ENCODE measurements at regions not wholly inside any gene's neighbourhood (a gene's known extent, or its start where the extent isn't known, plus 50 kb on each side); places are given as distances from the start of the nearest gene placed in this dataset.

- Mint-ChIP-seq H3K4me3 (no peak overlapping the region), H3K9me3 (peaks cover 7% of the 10 kb centered on the region), H3K36me3 (no peaks in the 10 kb centered on the region), H3K4me1 (no peaks in the 10 kb centered on the region), H3K27me3 (no peaks in the 10 kb centered on the region), H3K27ac (no peak overlapping the region)
- no peak for ATAC-seq
Measured at GRCh38 chr10:113431398-113432160, 121.3 kb upstream of the HABP2 start.

GRCh38 chr10:113433711-113434110, 119.1 kb upstream of the HABP2 start:
- peaks cover 7% of the 10 kb centered on the region for H3K9me3 Mint-ChIP-seq
- no peak overlapping the region for H3K4me3 Mint-ChIP-seq
- H3K27ac Mint-ChIP-seq: no peak overlapping the region
- no peaks in the 10 kb centered on the region for H3K36me3 Mint-ChIP-seq
- ATAC-seq: no peak
- H3K27me3 Mint-ChIP-seq: no peaks in the 10 kb centered on the region
- H3K4me1 Mint-ChIP-seq: no peaks in the 10 kb centered on the region

- H3K4me3 Mint-ChIP-seq: no peak overlapping the region
- H3K27me3 Mint-ChIP-seq: no peaks in the 10 kb centered on the region
- peaks cover 7% of the 10 kb centered on the region for H3K9me3 Mint-ChIP-seq
- no peak for ATAC-seq
- no peak overlapping the region for H3K27ac Mint-ChIP-seq
- H3K36me3 Mint-ChIP-seq: no peaks in the 10 kb centered on the region
- no peaks in the 10 kb centered on the region for H3K4me1 Mint-ChIP-seq
Measured at GRCh38 chr10:113434315-113434714, 118.5 kb upstream of the HABP2 start.

- H3K4me1 Mint-ChIP-seq: no peaks in the 10 kb centered on the region
- no peaks in the 10 kb centered on the region for H3K27me3 Mint-ChIP-seq
- H3K9me3 Mint-ChIP-seq: peaks cover 4% of the 10 kb centered on the region
- no peak overlapping the region for H3K27ac Mint-ChIP-seq
- no peak overlapping the region for H3K4me3 Mint-ChIP-seq
- no peaks in the 10 kb centered on the region for H3K36me3 Mint-ChIP-seq
- ATAC-seq: no peak
Measured at GRCh38 chr10:113434950-113435349, 117.9 kb upstream of the HABP2 start.

- no peaks in the 10 kb centered on the region for H3K27me3 Mint-ChIP-seq
- no peak overlapping the region for H3K27ac Mint-ChIP-seq
- no peak for ATAC-seq
- H3K9me3 Mint-ChIP-seq: no peaks in the 10 kb centered on the region
- H3K36me3 Mint-ChIP-seq: no peaks in the 10 kb centered on the region
- H3K4me1 Mint-ChIP-seq: no peaks in the 10 kb centered on the region
- no peak overlapping the region for H3K4me3 Mint-ChIP-seq
Measured at GRCh38 chr10:113435881-113436280, 117.0 kb upstream of the HABP2 start.

- no peaks in the 10 kb centered on the region for H3K36me3 Mint-ChIP-seq
- H3K27ac Mint-ChIP-seq: no peak overlapping the region
- ATAC-seq: no peak
- H3K9me3 Mint-ChIP-seq: no peaks in the 10 kb centered on the region
- no peaks in the 10 kb centered on the region for H3K4me1 Mint-ChIP-seq
- H3K4me3 Mint-ChIP-seq: no peak overlapping the region
- H3K27me3 Mint-ChIP-seq: no peaks in the 10 kb centered on the region
Measured at GRCh38 chr10:113436851-113437250, 116.0 kb upstream of the HABP2 start.

GRCh38 chr10:113438652-113439051, 114.2 kb upstream of the HABP2 start:
- no peak overlapping the region for H3K4me3 Mint-ChIP-seq
- no peaks in the 10 kb centered on the region for H3K9me3 Mint-ChIP-seq
- no peaks in the 10 kb centered on the region for H3K4me1 Mint-ChIP-seq
- H3K27me3 Mint-ChIP-seq: peaks cover 11% of the 10 kb centered on the region
- no peak for ATAC-seq
- H3K27ac Mint-ChIP-seq: no peak overlapping the region
- H3K36me3 Mint-ChIP-seq: no peaks in the 10 kb centered on the region

GRCh38 chr10:113441220-113441619, 111.6 kb upstream of the HABP2 start:
- H3K4me3 Mint-ChIP-seq: no peak overlapping the region
- no peaks in the 10 kb centered on the region for H3K9me3 Mint-ChIP-seq
- peaks cover 30% of the 10 kb centered on the region for H3K27me3 Mint-ChIP-seq
- no peaks in the 10 kb centered on the region for H3K36me3 Mint-ChIP-seq
- no peak for ATAC-seq
- H3K27ac Mint-ChIP-seq: no peak overlapping the region
- H3K4me1 Mint-ChIP-seq: no peaks in the 10 kb centered on the region

- no peaks in the 10 kb centered on the region for H3K36me3 Mint-ChIP-seq
- H3K27ac Mint-ChIP-seq: no peak overlapping the region
- no peak for ATAC-seq
- no peak overlapping the region for H3K4me3 Mint-ChIP-seq
- H3K27me3 Mint-ChIP-seq: peaks cover 30% of the 10 kb centered on the region
- no peaks in the 10 kb centered on the region for H3K4me1 Mint-ChIP-seq
- H3K9me3 Mint-ChIP-seq: no peaks in the 10 kb centered on the region
Measured at GRCh38 chr10:113441686-113442270, 111.1 kb upstream of the HABP2 start.

GRCh38 chr10:113442336-113442735, 110.5 kb upstream of the HABP2 start:
- no peak for ATAC-seq
- no peaks in the 10 kb centered on the region for H3K9me3 Mint-ChIP-seq
- H3K4me1 Mint-ChIP-seq: no peaks in the 10 kb centered on the region
- H3K27me3 Mint-ChIP-seq: peaks cover 30% of the 10 kb centered on the region
- no peak overlapping the region for H3K4me3 Mint-ChIP-seq
- H3K36me3 Mint-ChIP-seq: no peaks in the 10 kb centered on the region
- no peak overlapping the region for H3K27ac Mint-ChIP-seq

- no peaks in the 10 kb centered on the region for H3K9me3 Mint-ChIP-seq
- H3K36me3 Mint-ChIP-seq: no peaks in the 10 kb centered on the region
- H3K4me1 Mint-ChIP-seq: no peaks in the 10 kb centered on the region
- H3K27ac Mint-ChIP-seq: no peak overlapping the region
- H3K27me3 Mint-ChIP-seq: peaks cover 30% of the 10 kb centered on the region
- no peak for ATAC-seq
- H3K4me3 Mint-ChIP-seq: no peak overlapping the region
Measured at GRCh38 chr10:113443141-113443925, 109.5 kb upstream of the HABP2 start.

GRCh38 chr10:113444766-113445365, 108.0 kb upstream of the HABP2 start:
- no peak for ATAC-seq
- Mint-ChIP-seq H3K27ac (no peak overlapping the region), H3K4me1 (no peaks in the 10 kb centered on the region), H3K36me3 (no peaks in the 10 kb centered on the region), H3K27me3 (peaks cover 37% of the 10 kb centered on the region), H3K9me3 (no peaks in the 10 kb centered on the region), H3K4me3 (no peak overlapping the region)

GRCh38 chr10:113445736-113446135, 107.1 kb upstream of the HABP2 start:
- Mint-ChIP-seq H3K4me3 (no peak overlapping the region), H3K27me3 (peaks cover 46% of the 10 kb centered on the region), H3K36me3 (no peaks in the 10 kb centered on the region), H3K4me1 (no peaks in the 10 kb centered on the region), H3K9me3 (no peaks in the 10 kb centered on the region), H3K27ac (no peak overlapping the region)
- no peak for ATAC-seq

GRCh38 chr10:113446739-113447138, 106.1 kb upstream of the HABP2 start:
- no peaks in the 10 kb centered on the region for H3K36me3 Mint-ChIP-seq
- H3K4me1 Mint-ChIP-seq: no peaks in the 10 kb centered on the region
- H3K27ac Mint-ChIP-seq: no peak overlapping the region
- no peak for ATAC-seq
- peaks cover 50% of the 10 kb centered on the region for H3K27me3 Mint-ChIP-seq
- no peaks in the 10 kb centered on the region for H3K9me3 Mint-ChIP-seq
- H3K4me3 Mint-ChIP-seq: no peak overlapping the region

GRCh38 chr10:113447278-113447677, 105.6 kb upstream of the HABP2 start:
- H3K4me1 Mint-ChIP-seq: no peaks in the 10 kb centered on the region
- H3K36me3 Mint-ChIP-seq: no peaks in the 10 kb centered on the region
- peaks cover 50% of the 10 kb centered on the region for H3K27me3 Mint-ChIP-seq
- no peak overlapping the region for H3K4me3 Mint-ChIP-seq
- no peak for ATAC-seq
- no peak overlapping the region for H3K27ac Mint-ChIP-seq
- H3K9me3 Mint-ChIP-seq: no peaks in the 10 kb centered on the region

Measured in stimulated activated memory B cell treated with anti-CD40 and anti-IgM and Interleukin-4, amounts not matched to agents 10 μg/mL and 1 μg/mL and 100 μg/mL, for 72 hours (primary cell).